K562 (cell line): ENCODE measurements at regions not wholly inside any gene's neighbourhood (a gene's known extent, or its start where the extent isn't known, plus 50 kb on each side); places are given as distances from the start of the nearest gene placed in this dataset.
"Not testable (repeated sequence)": the region's sequence is repeated elsewhere in the genome, so short reads cannot be mapped to it uniquely, and the experiment has no call there.

Source experiments
- ASH1L ChIP-seq: fragments of 450-650 bp; IDR thresholded peaks from 2 replicates; pipeline ENCODE4 v1.6.1; 2018; ENCODE audit warnings: borderline replicate concordance, mild to moderate bottlenecking, low read depth; ENCODE audit not compliant: partially characterized antibody
- CREM ChIP-seq: IDR thresholded peaks from 2 replicates; pipeline ENCODE4 v1.6.1; 2014; ENCODE audit warnings: antibody characterized with exemption, low read depth
- FOXK2 ChIP-seq, 2 experiments: fragments of 450-650 bp; IDR thresholded peaks in 1 of 2; conservative IDR thresholded peaks in 1 of 2; 2 replicates each; pipeline ENCODE4 v1.6.1; 2016; ENCODE audit warnings: low read depth in 2 of 2, mild to moderate bottlenecking in 1 of 2
- HNRNPL ChIP-seq: fragments of 200-400 bp; formaldehyde crosslinking; IDR thresholded peaks from 2 replicates; pipeline ENCODE4 v1.6.1; 2017; ENCODE audit warnings: low read depth, mild to moderate bottlenecking, low read length
- JUND ChIP-seq, 2 experiments: IDR thresholded peaks; 2 replicates in 1 of 2; 3 replicates in 1 of 2; pipeline ENCODE4 v1.6.1; 2011; ENCODE audit warnings: borderline replicate concordance in 2 of 2, low read depth in 2 of 2, low read length in 2 of 2, improper control_type of control experiment in 1 of 2, missing biosample characterization in 1 of 2, missing genetic modification characterization in 1 of 2, missing genetic modification reagents in 1 of 2
- KAT8 ChIP-seq: fragments of 450-650 bp; IDR thresholded peaks from 2 replicates; pipeline ENCODE4 v1.6.1; 2016; ENCODE audit warnings: low read depth, mild to moderate bottlenecking
- KLF6 ChIP-seq: fragments of 250-450 bp; sonication (Bioruptor Pico); IDR thresholded peaks from 2 replicates; pipeline ENCODE4 v1.4.0; 2020; ENCODE audit warnings: mild to moderate bottlenecking, moderate library complexity, borderline replicate concordance
- MTA1 ChIP-seq: fragments of 450-650 bp; IDR thresholded peaks from 2 replicates; pipeline ENCODE4 v1.6.1; 2017; ENCODE audit warnings: borderline replicate concordance
- MTA3 ChIP-seq: fragments of 450-650 bp; formaldehyde crosslinking; IDR thresholded peaks from 2 replicates; pipeline ENCODE4 v1.6.1; 2017; ENCODE audit warnings: mild to moderate bottlenecking, borderline replicate concordance
- NR2C2 ChIP-seq, 2 experiments: fragments of 200-800 bp in 1 of 2; sonication (Bioruptor generic) in 1 of 2; sonication (generic) in 1 of 2; formaldehyde crosslinking in 1 of 2; IDR thresholded peaks; 2 replicates each; pipeline versions ENCODE4 v1.6.1 to v1.8.0; 2016 to 2022; ENCODE audit warnings: mild to moderate bottlenecking in 1 of 2, missing compliant biosample characterization in 1 of 2, missing genetic modification characterization in 1 of 2, missing genetic modification reagents in 1 of 2
- NR4A1 ChIP-seq, 2 experiments: fragments of 250-450 bp in 1 of 2; fragments of 450-650 bp in 1 of 2; sonication (Bioruptor Pico) in 1 of 2; IDR thresholded peaks; 2 replicates each; pipeline versions ENCODE4 v1.4.0 to v1.6.1; 2016 to 2020; ENCODE audit warnings: mild to moderate bottlenecking in 2 of 2, missing compliant biosample characterization in 1 of 2, missing genetic modification characterization in 1 of 2, moderate library complexity in 1 of 2
- SOX6 ChIP-seq: fragments of 450-650 bp; IDR thresholded peaks from 2 replicates; pipeline ENCODE4 v1.6.1; 2014; ENCODE audit warnings: mild to moderate bottlenecking
- TAF9B ChIP-seq: fragments of 450-650 bp; IDR thresholded peaks from 2 replicates; pipeline ENCODE4 v1.6.1; 2018; ENCODE audit warnings: mild to moderate bottlenecking; ENCODE audit not compliant: partially characterized antibody
- TOE1 ChIP-seq, 2 experiments: fragments of 450-650 bp in 1 of 2; sonication (generic) in 1 of 2; formaldehyde crosslinking in 1 of 2; IDR thresholded peaks; 2 replicates each; pipeline versions ENCODE4 v1.7.1 to v1.8.0; 2016 to 2022; ENCODE audit warnings: borderline replicate concordance in 2 of 2, mild to moderate bottlenecking in 2 of 2, antibody characterized with exemption in 1 of 2, inconsistent platforms in 1 of 2, low read depth in 1 of 2, missing genetic modification reagents in 1 of 2, moderate library complexity in 1 of 2
- YY1 ChIP-seq, 3 experiments: IDR thresholded peaks; 2 replicates each; pipeline ENCODE4 v1.6.1; 2011; ENCODE audit warnings: low read length in 2 of 3, mild to moderate bottlenecking in 2 of 3, moderate library complexity in 2 of 3, borderline replicate concordance in 1 of 3, control low read depth in 1 of 3, low read depth in 1 of 3; ENCODE audit not compliant: insufficient read depth in 3 of 3, insufficient replicate concordance in 2 of 3, control insufficient read depth in 1 of 3, insufficient read length in 1 of 3; ENCODE audit errors: extremely low read depth in 1 of 3
- ZKSCAN1 ChIP-seq: fragments of 150-350 bp; IDR thresholded peaks from 2 replicates; pipeline ENCODE4 v1.6.1; 2016; ENCODE audit warnings: low read depth, low read length
- ZNF384 ChIP-seq: IDR thresholded peaks from 2 replicates; pipeline ENCODE4 v1.6.1; 2012; ENCODE audit warnings: low read depth, low read length, improper control_type of control experiment
- TF ChIP-seq, protein P1 (sequence below): sonication (generic); formaldehyde crosslinking; IDR thresholded peaks from 2 replicates; pipeline ENCODE4 v1.8.0; 2022; ENCODE audit warnings: missing genetic modification reagents, mild to moderate bottlenecking, moderate library complexity, borderline replicate concordance
- TF ChIP-seq, protein P2 (sequence below): fragments of 450-650 bp; IDR thresholded peaks from 2 replicates; pipeline ENCODE4 v1.6.1; 2014; ENCODE audit warnings: low read depth, mild to moderate bottlenecking, moderate library complexity, borderline replicate concordance
- TF ChIP-seq, protein P3 (sequence below), 2 experiments: fragments of 450-650 bp; IDR thresholded peaks; 2 replicates each; pipeline ENCODE4 v1.6.1; 2016

DNA sequence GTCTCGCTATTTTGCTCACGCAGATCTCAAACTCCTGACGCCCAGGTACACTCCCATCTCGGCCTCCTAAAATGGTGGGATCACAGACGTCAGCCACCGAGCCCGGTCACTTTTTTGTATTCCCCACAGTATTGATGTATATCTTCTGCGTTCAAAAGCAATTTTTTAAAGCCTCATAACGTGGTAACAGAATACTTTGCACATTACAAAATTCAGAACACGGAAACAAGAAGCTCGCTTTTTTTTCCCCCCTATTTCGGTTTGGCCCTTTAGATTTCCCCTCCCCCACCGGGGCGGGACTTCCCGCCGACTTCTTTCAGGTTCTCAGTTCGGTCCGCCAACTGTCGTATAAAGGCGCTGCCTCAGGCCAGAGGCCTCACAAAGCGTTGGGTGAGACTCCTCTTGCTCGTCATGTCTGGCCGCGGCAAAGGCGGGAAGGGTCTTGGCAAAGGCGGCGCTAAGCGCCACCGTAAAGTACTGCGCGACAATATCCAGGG, 88.4 kb downstream of the OR2B2 start (continued):
- TF ChIP-seq FOXK2 (conservative IDR thresholded peaks at IDR 0.05 in 1 of 2, IDR thresholded peaks at IDR 0.05 in 1 of 2; ENCODE audit: low read depth in 2 of 2) (peak; percentile 63 to 98), ASH1L (peak; percentile 87), JUND (IDR thresholded peaks at IDR 0.05; ENCODE audit: borderline replicate concordance, low read depth, low read length) (0 out of 2 replicates have a peak, but pooled peaks have one; percentile 13), JUND (tag; IDR thresholded peaks at IDR 0.05; ENCODE audit: borderline replicate concordance, low read depth, low read length) (peak; percentile 16; the same call in 1 of the 3 replicates), CREM (peak; percentile 69), YY1 (IDR thresholded peaks at IDR 0.05; ENCODE audit: borderline replicate concordance in 1 of 3, control insufficient read depth in 1 of 3, extremely low read depth in 1 of 3, insufficient read depth in 3 of 3, insufficient read length in 1 of 3, insufficient replicate concordance in 2 of 3, low read depth in 1 of 3, low read length in 2 of 3) (peak; percentile 16 to 81 (median 45)), NR2C2 (tag; IDR thresholded peaks at IDR 0.05) (peak; percentile 60; the same call in 1 of the 2 replicates), MTA3 (peak; percentile 95), ZNF384 (peak; percentile 49; the same call in 1 of the 2 replicates), MTA1 (peak; percentile 21; the same call in 1 of the 2 replicates), TAF9B (peak; percentile 65), KLF6 (0 out of 2 replicates have a peak, but pooled peaks have one; percentile 42), KAT8 (0 out of 2 replicates have a peak, but pooled peaks have one; percentile 55), ZKSCAN1 (peak; percentile 97), HNRNPL (peak; percentile 3; the same call in 1 of the 2 replicates), SOX6 (peak; percentile 29; the same call in 1 of the 2 replicates), TOE1 (IDR thresholded peaks at IDR 0.05; ENCODE audit: borderline replicate concordance) (peak; percentile 86; the same call in 1 of the 2 replicates), NR4A1 (tag; IDR thresholded peaks at IDR 0.05) (peak; percentile 53; the same call in 1 of the 2 replicates)
- TF ChIP-seq, protein P1, sequence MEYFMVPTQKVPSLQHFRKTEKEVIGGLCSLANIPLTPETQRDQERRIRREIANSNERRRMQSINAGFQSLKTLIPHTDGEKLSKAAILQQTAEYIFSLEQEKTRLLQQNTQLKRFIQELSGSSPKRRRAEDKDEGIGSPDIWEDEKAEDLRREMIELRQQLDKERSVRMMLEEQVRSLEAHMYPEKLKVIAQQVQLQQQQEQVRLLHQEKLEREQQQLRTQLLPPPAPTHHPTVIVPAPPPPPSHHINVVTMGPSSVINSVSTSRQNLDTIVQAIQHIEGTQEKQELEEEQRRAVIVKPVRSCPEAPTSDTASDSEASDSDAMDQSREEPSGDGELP (CRISPR knock-in tag), result peak; percentile 48; the same call in 1 of the 2 replicates
- not testable (repeated sequence) for TF ChIP-seq NR2C2 (CRISPR knock-in tag; IDR thresholded peaks at IDR 0.05); TOE1 (CRISPR knock-in tag; IDR thresholded peaks at IDR 0.05; ENCODE audit: borderline replicate concordance, low read depth); NR4A1 (CRISPR knock-in tag; IDR thresholded peaks at IDR 0.05)
- TF ChIP-seq, protein P2, sequence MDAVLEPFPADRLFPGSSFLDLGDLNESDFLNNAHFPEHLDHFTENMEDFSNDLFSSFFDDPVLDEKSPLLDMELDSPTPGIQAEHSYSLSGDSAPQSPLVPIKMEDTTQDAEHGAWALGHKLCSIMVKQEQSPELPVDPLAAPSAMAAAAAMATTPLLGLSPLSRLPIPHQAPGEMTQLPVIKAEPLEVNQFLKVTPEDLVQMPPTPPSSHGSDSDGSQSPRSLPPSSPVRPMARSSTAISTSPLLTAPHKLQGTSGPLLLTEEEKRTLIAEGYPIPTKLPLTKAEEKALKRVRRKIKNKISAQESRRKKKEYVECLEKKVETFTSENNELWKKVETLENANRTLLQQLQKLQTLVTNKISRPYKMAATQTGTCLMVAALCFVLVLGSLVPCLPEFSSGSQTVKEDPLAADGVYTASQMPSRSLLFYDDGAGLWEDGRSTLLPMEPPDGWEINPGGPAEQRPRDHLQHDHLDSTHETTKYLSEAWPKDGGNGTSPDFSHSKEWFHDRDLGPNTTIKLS, result peak; percentile 65; the same call in 1 of the 2 replicates
- TF ChIP-seq, protein P3, sequence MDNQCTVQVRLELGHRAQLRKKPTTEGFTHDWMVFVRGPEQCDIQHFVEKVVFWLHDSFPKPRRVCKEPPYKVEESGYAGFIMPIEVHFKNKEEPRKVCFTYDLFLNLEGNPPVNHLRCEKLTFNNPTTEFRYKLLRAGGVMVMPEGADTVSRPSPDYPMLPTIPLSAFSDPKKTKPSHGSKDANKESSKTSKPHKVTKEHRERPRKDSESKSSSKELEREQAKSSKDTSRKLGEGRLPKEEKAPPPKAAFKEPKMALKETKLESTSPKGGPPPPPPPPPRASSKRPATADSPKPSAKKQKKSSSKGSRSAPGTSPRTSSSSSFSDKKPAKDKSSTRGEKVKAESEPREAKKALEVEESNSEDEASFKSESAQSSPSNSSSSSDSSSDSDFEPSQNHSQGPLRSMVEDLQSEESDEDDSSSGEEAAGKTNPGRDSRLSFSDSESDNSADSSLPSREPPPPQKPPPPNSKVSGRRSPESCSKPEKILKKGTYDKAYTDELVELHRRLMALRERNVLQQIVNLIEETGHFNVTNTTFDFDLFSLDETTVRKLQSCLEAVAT (IDR thresholded peaks at IDR 0.05), result peak; percentile 83 to 94
